C1 segment of cervical spinal cord (tissue), 14 donors: ENCODE measurements at regions not wholly inside any gene's neighbourhood (a gene's known extent, or its start where the extent isn't known, plus 50 kb on each side); places are given as distances from the start of the nearest gene placed in this dataset.

ENCODE experiments used
- DNase-seq, 14 donors: peaks; one replicate each; lab custom pipeline; 2025; lab: John Stamatoyannopoulos, UW

GRCh38 chr7:80563561-80564327, 51.9 kb upstream of the GNAT3 start:
- DNase-seq, result no peak

GRCh38 chr7:80565554-80565953, 53.7 kb upstream of the GNAT3 start:
- DNase-seq, result no peak

- no peak for DNase-seq
Observed at GRCh38 chr7:80581486-80582260, 56.8 kb upstream of the CD36 start.

- DNase-seq, result peak in 1 of 14 donors; percentile 2
Observed at GRCh38 chr7:80583901-80584300, 54.5 kb upstream of the CD36 start.

- no peak for DNase-seq
Observed at GRCh38 chr7:80584778-80585177, 53.7 kb upstream of the CD36 start.

- DNase-seq, result no peak
Observed at GRCh38 chr7:80587538-80587937, 50.9 kb upstream of the CD36 start.

GRCh38 chr7:80588591-80588990, 49.9 kb upstream of the CD36 start:
- no peak for DNase-seq
